ENCODE measurements at regions not wholly inside any gene's neighbourhood (a gene's known extent, or its start where the extent isn't known, plus 50 kb on each side); places are given as distances from the start of the nearest gene placed in this dataset.

DNA sequence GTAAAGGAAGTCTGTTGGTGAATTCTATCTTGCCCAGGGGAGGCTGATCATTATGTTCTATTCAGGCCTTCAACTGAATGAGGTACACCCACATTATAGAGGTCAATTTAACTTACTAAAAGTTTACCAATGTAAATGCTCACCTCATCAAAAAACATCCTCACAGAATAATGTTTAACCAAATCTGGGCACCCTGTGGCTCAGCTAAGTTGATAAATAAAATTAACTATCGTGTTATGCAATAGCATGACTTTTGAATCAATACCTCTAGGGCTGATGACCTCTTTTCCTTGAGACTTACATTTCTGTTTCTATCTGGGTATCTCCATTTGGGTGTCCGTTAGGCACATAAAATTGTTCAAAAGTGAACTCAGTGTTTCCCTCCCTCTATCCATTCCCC lies 203.1 kb downstream of the TEX13C start:
- H3K4me3 ChIP-seq (IDR thresholded peaks at IDR 0.05; ENCODE audit: insufficient read depth, low read depth, low read length) = no peak overlapping the region
- no peaks in the 10 kb centered on the region for H3K36me3 ChIP-seq (ENCODE audit: insufficient read depth)
- H3K9ac ChIP-seq = no peak overlapping the region
- TF ChIP-seq, protein P1, sequence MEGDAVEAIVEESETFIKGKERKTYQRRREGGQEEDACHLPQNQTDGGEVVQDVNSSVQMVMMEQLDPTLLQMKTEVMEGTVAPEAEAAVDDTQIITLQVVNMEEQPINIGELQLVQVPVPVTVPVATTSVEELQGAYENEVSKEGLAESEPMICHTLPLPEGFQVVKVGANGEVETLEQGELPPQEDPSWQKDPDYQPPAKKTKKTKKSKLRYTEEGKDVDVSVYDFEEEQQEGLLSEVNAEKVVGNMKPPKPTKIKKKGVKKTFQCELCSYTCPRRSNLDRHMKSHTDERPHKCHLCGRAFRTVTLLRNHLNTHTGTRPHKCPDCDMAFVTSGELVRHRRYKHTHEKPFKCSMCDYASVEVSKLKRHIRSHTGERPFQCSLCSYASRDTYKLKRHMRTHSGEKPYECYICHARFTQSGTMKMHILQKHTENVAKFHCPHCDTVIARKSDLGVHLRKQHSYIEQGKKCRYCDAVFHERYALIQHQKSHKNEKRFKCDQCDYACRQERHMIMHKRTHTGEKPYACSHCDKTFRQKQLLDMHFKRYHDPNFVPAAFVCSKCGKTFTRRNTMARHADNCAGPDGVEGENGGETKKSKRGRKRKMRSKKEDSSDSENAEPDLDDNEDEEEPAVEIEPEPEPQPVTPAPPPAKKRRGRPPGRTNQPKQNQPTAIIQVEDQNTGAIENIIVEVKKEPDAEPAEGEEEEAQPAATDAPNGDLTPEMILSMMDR (conservative IDR thresholded peaks at IDR 0.05; ENCODE audit: low read depth, low read length) = no peak
- H2AFZ ChIP-seq (ENCODE audit: low read depth) = no peak overlapping the region
- H3K27me3 ChIP-seq (ENCODE audit: insufficient read depth, low read depth) = no peaks in the 10 kb centered on the region
- H4K20me1 ChIP-seq (ENCODE audit: insufficient read depth) = no peaks in the 10 kb centered on the region
- no peaks in the 10 kb centered on the region for H3K4me1 ChIP-seq (ENCODE audit: low read depth, poor library complexity, severe bottlenecking)
- no peak overlapping the region for H3K4me2 ChIP-seq
- H3K27ac ChIP-seq = no peak overlapping the region
- H3K79me2 ChIP-seq (ENCODE audit: insufficient read depth, low read depth) = no peaks in the 10 kb centered on the region

DNA sequence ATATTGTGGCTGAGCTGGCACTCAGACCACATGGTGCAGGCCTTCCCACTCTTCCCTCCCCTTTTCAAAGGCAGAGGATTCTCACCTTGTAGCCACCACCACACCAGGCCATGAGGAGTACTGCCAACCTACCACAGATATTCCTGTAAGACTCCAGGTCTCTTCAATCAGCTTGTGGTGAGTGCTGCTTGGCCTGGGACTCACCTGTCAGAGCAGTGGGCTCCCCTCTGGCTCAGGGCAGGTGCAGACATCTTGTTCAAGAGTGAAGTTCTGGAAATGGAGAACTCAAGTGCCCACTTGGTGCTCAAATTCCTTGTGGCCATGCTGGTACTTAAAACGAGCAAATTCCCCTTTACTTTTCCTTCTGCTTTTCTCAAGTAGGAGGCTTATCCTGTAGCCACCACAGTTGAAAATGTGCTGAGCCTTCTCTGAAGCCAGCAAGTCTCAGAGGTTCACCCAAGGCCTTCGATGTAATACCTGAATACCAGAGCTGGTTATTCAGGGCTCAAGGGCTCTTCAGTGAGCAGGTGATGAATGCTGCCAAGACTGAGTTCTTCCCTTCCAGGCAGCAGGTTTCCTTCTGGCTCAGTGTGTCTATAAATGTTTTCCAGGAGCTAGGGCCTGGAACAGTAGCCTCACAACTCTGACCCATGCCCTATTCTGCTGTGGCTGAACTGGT lies 212.9 kb downstream of the TEX13C start:
- Histone ChIP-seq H3K27me3 (ENCODE audit: insufficient read depth, low read depth) (no peaks in the 10 kb centered on the region), H3K4me2 (no peak overlapping the region)

DNA sequence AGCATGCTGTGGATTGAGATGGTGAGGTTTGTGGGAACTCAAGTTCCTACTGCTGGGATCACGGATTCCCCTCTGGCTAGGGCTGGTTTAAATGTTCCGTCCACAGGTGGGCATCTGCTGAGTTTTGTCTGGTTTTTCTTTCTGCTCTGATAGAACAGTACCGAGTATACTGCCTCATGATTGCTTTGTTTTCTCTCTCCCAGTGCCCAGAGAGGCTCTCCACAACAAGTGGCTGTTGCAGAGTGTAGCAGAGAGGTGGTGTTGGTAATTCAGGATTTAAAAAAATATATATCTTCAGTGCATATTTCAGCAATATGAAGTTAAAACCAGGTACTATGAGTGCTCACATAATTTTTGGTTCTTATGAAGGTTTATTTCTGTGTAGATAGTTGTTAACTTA lies 213.7 kb downstream of the TEX13C start:
- no peaks in the 10 kb centered on the region for H3K27me3 ChIP-seq (ENCODE audit: insufficient read depth, low read depth)
- H2AFZ ChIP-seq (ENCODE audit: low read depth) = no peak overlapping the region
- no peak overlapping the region for H3K9ac ChIP-seq
- H4K20me1 ChIP-seq (ENCODE audit: insufficient read depth) = no peaks in the 10 kb centered on the region
- H3K4me2 ChIP-seq = no peak overlapping the region
- no peaks in the 10 kb centered on the region for H3K36me3 ChIP-seq (ENCODE audit: insufficient read depth)
- no peaks in the 10 kb centered on the region for H3K79me2 ChIP-seq (ENCODE audit: insufficient read depth, low read depth)
- H3K4me1 ChIP-seq (ENCODE audit: low read depth, poor library complexity, severe bottlenecking) = no peaks in the 10 kb centered on the region
- H3K27ac ChIP-seq = no peak overlapping the region
- TF ChIP-seq, protein P1 (conservative IDR thresholded peaks at IDR 0.05; ENCODE audit: low read depth, low read length) = no peak
- H3K4me3 ChIP-seq (IDR thresholded peaks at IDR 0.05; ENCODE audit: insufficient read depth, low read depth, low read length) = no peak overlapping the region

More for the DNA sequence above, 212.9 kb downstream of the TEX13C start:
- Histone ChIP-seq H3K27ac (no peak overlapping the region), H4K20me1 (ENCODE audit: insufficient read depth) (no peaks in the 10 kb centered on the region), H3K79me2 (ENCODE audit: insufficient read depth, low read depth) (no peaks in the 10 kb centered on the region), H3K4me3 (IDR thresholded peaks at IDR 0.05; ENCODE audit: insufficient read depth, low read depth, low read length) (no peak overlapping the region), H3K4me1 (ENCODE audit: low read depth, poor library complexity, severe bottlenecking) (no peaks in the 10 kb centered on the region), H3K36me3 (ENCODE audit: insufficient read depth) (no peaks in the 10 kb centered on the region), H2AFZ (ENCODE audit: low read depth) (no peak overlapping the region), H3K9ac (no peak overlapping the region)
- TF ChIP-seq, protein P1 (conservative IDR thresholded peaks at IDR 0.05; ENCODE audit: low read depth, low read length) = no peak

DNA sequence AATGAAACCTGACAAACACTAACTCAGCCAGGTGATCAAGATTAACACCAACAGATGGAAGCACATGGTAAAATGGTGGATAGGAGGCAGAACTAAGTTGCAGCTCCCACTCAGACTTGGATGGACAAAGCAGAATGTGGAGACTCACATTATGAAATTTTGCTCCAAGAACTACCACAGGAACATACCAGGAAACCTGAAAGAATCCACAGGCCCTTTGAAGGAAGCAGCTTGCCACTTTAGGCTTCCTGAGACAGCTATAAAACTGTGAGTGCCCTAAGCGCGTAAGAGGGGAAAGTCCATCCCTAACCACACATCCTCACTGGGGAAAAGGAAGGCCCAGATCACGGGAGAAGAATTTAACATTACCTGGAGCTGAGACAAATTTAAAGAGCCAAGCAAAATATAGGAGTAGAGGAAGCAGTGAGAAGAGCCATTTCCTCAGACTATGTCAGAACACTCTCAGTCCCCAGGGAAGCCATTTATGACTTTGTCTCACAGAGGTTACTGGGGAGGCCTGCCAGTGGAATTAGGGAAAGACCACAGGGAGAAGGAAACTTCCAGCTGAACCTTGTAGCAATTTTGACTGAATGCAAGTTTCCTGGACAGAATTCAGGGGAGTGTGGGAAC lies 224.5 kb downstream of the TEX13C start:
- H4K20me1 ChIP-seq (ENCODE audit: insufficient read depth) = no peaks in the 10 kb centered on the region

More for the DNA sequence above, 224.5 kb downstream of the TEX13C start:
- Histone ChIP-seq H3K27me3 (ENCODE audit: insufficient read depth, low read depth) (no peaks in the 10 kb centered on the region), H3K79me2 (ENCODE audit: insufficient read depth, low read depth) (no peaks in the 10 kb centered on the region), H3K4me1 (ENCODE audit: low read depth, poor library complexity, severe bottlenecking) (no peaks in the 10 kb centered on the region), H3K4me2 (no peak overlapping the region), H3K4me3 (IDR thresholded peaks at IDR 0.05; ENCODE audit: insufficient read depth, low read depth, low read length) (no peak overlapping the region), H3K36me3 (ENCODE audit: insufficient read depth) (no peaks in the 10 kb centered on the region), H3K9ac (no peak overlapping the region), H2AFZ (ENCODE audit: low read depth) (no peak overlapping the region), H3K27ac (no peak overlapping the region)
- TF ChIP-seq, protein P1 (conservative IDR thresholded peaks at IDR 0.05; ENCODE audit: low read depth, low read length) = no peak
